K562 (cell line): ENCODE measurements at regions not wholly inside any gene's neighbourhood (a gene's known extent, or its start where the extent isn't known, plus 50 kb on each side); places are given as distances from the start of the nearest gene placed in this dataset.

ENCODE experiments used
- ATAC-seq: fragments of 200-7000 bp; cut with Tn5 transposase; 3 replicates; pipeline ENCODE4 v1.9.1; 2020; ENCODE audit warnings: moderate library complexity
- BruUV-seq: library from RNA; stranded (reverse); fragments of 400-500 nt; replicated peaks from 2 replicates; lab custom pipeline; 2021; lab: Mats Ljungman, UMichigan
- CTCF ChIA-PET: fragments of 300-600 bp; formaldehyde crosslinking; extraction: SDS; loops from one replicate; lab custom pipeline; 2021; ENCODE audit warnings: low intra/inter-chr PET ratio; lab: Yijun Ruan, JAX
- POLR2A ChIA-PET: fragments of 300-600, 350-650 bp; sonication (Branson Sonifier 250); formaldehyde crosslinking; extraction: SDS; loops from one replicate; lab custom pipeline; 2021; ENCODE audit warnings: antibody characterized with exemption, inconsistent platforms; lab: Yijun Ruan, JAX
- DNase-seq, 4 experiments: peaks; one replicate each; pipeline versions ENCODE4 v3.0.0 to v3.0.0-alpha.2; 2011 to 2018; ENCODE audit warnings: low spot score in 3 of 4, mixed read lengths in 3 of 4; ENCODE audit errors: extremely low read depth in 1 of 4
- FAIRE-seq: peaks from 2 replicates; lab custom pipeline; 2011; peaks lifted over from hg19 to GRCh38; lab: Jason Lieb, UNC
- H2AFZ ChIP-seq: 2 replicates; pipeline ENCODE4 v1.6.0; 2011; ENCODE audit warnings: low read depth, low read length, control low read depth, inconsistent platforms
- H3K27ac ChIP-seq: fragments of 200-600 bp; 3 replicates; pipeline ENCODE4 v1.8.0; 2011; ENCODE audit warnings: low read depth, mild to moderate bottlenecking, control low read depth, inconsistent platforms, low read length, moderate library complexity, mixed read lengths; ENCODE audit errors: extremely low read depth
- H3K27me3 ChIP-seq, 2 experiments: fragments of 300-600 bp in 1 of 2; 2 replicates in 1 of 2; 3 replicates in 1 of 2; pipeline versions ENCODE4 v1.6.0 to v1.8.0; 2011; ENCODE audit warnings: inconsistent platforms in 2 of 2, low read length in 2 of 2, mild to moderate bottlenecking in 1 of 2, mixed read lengths in 1 of 2, moderate library complexity in 1 of 2; ENCODE audit not compliant: control insufficient read depth in 2 of 2, insufficient read depth in 2 of 2
- H3K36me3 ChIP-seq: fragments of 300-600 bp; 3 replicates; pipeline ENCODE4 v1.8.0; 2011; ENCODE audit warnings: mild to moderate bottlenecking, low read length, inconsistent platforms; ENCODE audit not compliant: control insufficient read depth, insufficient read depth
- H3K4me1 ChIP-seq, 2 experiments: fragments of 200-600 bp in 1 of 2; replicated peaks in 1 of 2; 2 replicates in 1 of 2; 3 replicates in 1 of 2; pipeline versions ENCODE4 v1.5.1 to v1.8.0; 2011; ENCODE audit warnings: inconsistent platforms in 2 of 2, low read length in 2 of 2, mild to moderate bottlenecking in 1 of 2, mixed read lengths in 1 of 2, moderate library complexity in 1 of 2; ENCODE audit not compliant: control insufficient read depth in 2 of 2, insufficient read depth in 2 of 2
- H3K4me2 ChIP-seq: 2 replicates; pipeline ENCODE4 v1.6.1; 2011; ENCODE audit warnings: low read length, control low read depth, inconsistent platforms, mixed read lengths; ENCODE audit not compliant: insufficient read depth
- H3K4me3 ChIP-seq: fragments of 200-600 bp; sonication (generic), shearing (Covaris generic); 2 replicates; pipeline ENCODE4 v1.5.1; 2016; ENCODE audit warnings: control low read depth, inconsistent platforms
- H3K79me2 ChIP-seq: fragments of 200-600 bp; 3 replicates; pipeline ENCODE4 v1.8.0; 2011; ENCODE audit warnings: low read length, inconsistent platforms; ENCODE audit not compliant: control insufficient read depth, insufficient read depth
- H3K9ac ChIP-seq, 2 experiments: 2 replicates each; pipeline versions ENCODE4 v1.6.0 to v1.6.1; 2011; ENCODE audit warnings: low read depth in 2 of 2, low read length in 2 of 2, control low read depth in 1 of 2, inconsistent platforms in 1 of 2, mild to moderate bottlenecking in 1 of 2, mixed read lengths in 1 of 2; ENCODE audit not compliant: insufficient read depth in 1 of 2
- H3K9me1 ChIP-seq: one replicate; pipeline ENCODE4 v1.6.0; 2011; ENCODE audit warnings: inconsistent platforms, mild to moderate bottlenecking, low read length, moderate library complexity; ENCODE audit not compliant: control insufficient read depth, insufficient read depth
- H3K9me3 ChIP-seq: replicated peaks from 2 replicates; pipeline ENCODE4 v1.5.1; 2011; ENCODE audit warnings: low read depth, low read length, inconsistent platforms; ENCODE audit not compliant: control insufficient read depth, insufficient read depth
- H4K20me1 ChIP-seq: replicated peaks from 2 replicates; pipeline ENCODE4 v1.6.1; 2011; ENCODE audit warnings: low read length, inconsistent platforms, mixed read lengths; ENCODE audit not compliant: control insufficient read depth, insufficient read depth
- CREB1 ChIP-seq, 2 experiments: sonication (generic) in 1 of 2; formaldehyde crosslinking in 1 of 2; IDR thresholded peaks; 2 replicates each; pipeline versions ENCODE4 v1.6.1 to v1.8.0; 2012 to 2022; ENCODE audit warnings: inconsistent platforms in 1 of 2, mild to moderate bottlenecking in 1 of 2, missing genetic modification reagents in 1 of 2, moderate library complexity in 1 of 2
- ERF ChIP-seq: fragments of 450-650 bp; formaldehyde crosslinking; IDR thresholded peaks from 2 replicates; pipeline ENCODE4 v1.4.0; 2020; ENCODE audit warnings: mild to moderate bottlenecking, mixed read lengths
- NBN ChIP-seq: fragments of 450-650 bp; IDR thresholded peaks from 2 replicates; pipeline ENCODE4 v1.6.1; 2016; ENCODE audit warnings: low read depth, mild to moderate bottlenecking
- NFE2 ChIP-seq: IDR thresholded peaks from 2 replicates; pipeline ENCODE4 v1.6.1; 2014; ENCODE audit warnings: antibody characterized with exemption, low read depth
- PRMT5 ChIP-seq: sonication (generic); formaldehyde crosslinking; IDR thresholded peaks from 2 replicates; pipeline ENCODE4 v1.5.0; 2020; ENCODE audit warnings: missing genetic modification reagents
- SMARCA4 ChIP-seq: fragments of 450-650 bp; IDR thresholded peaks from 2 replicates; pipeline ENCODE4 v1.6.1; 2016
- SMARCE1 ChIP-seq: fragments of 450-650 bp; IDR thresholded peaks from 2 replicates; pipeline ENCODE4 v1.7.1; 2016; ENCODE audit warnings: mild to moderate bottlenecking
- TAF15 ChIP-seq: fragments of 200-400 bp; formaldehyde crosslinking; IDR thresholded peaks from 2 replicates; pipeline ENCODE4 v1.6.1; 2017; ENCODE audit warnings: mild to moderate bottlenecking, low read depth, low read length, moderate library complexity
- TCFL5 ChIP-seq: fragments of 250-450 bp; sonication (Bioruptor Pico); conservative IDR thresholded peaks from 2 replicates; pipeline ENCODE4 v1.6.1; 2021; ENCODE audit warnings: mild to moderate bottlenecking, moderate library complexity, matching md5 sums
- ZNF444 ChIP-seq: fragments of 250-450 bp; sonication (Bioruptor Pico); IDR thresholded peaks from 2 replicates; pipeline ENCODE4 v1.4.0; 2020; ENCODE audit warnings: mild to moderate bottlenecking, moderate library complexity
- ZNF551 ChIP-seq: fragments of 250-450 bp; sonication (Bioruptor Pico); IDR thresholded peaks from 2 replicates; pipeline ENCODE4 v1.5.0; 2021; ENCODE audit warnings: mild to moderate bottlenecking, moderate library complexity
- ZNF644 ChIP-seq: fragments of 200-800 bp; sonication (Bioruptor generic); IDR thresholded peaks from 2 replicates; pipeline ENCODE4 v1.6.1; 2016; ENCODE audit warnings: low read depth, missing genetic modification characterization, missing compliant biosample characterization
- in situ Hi-C: fragments of 300-500 bp; cut with MboI; formaldehyde crosslinking; loops from 4 replicates; pipeline ENCODE4 v1.15.0; 2018; ENCODE audit warnings: inconsistent platforms, mixed read lengths
- intact Hi-C: fragments of 100-400 bp; cut with micrococcal nuclease; formaldehyde crosslinking; loops from 2 replicates; pipeline ENCODE4 v1.14.2; 2022
- TF ChIP-seq, protein P1 (sequence below): sonication (generic); formaldehyde crosslinking; IDR thresholded peaks from 2 replicates; pipeline ENCODE4 v1.8.0; 2022; ENCODE audit warnings: missing genetic modification reagents, mild to moderate bottlenecking, borderline replicate concordance

DNA sequence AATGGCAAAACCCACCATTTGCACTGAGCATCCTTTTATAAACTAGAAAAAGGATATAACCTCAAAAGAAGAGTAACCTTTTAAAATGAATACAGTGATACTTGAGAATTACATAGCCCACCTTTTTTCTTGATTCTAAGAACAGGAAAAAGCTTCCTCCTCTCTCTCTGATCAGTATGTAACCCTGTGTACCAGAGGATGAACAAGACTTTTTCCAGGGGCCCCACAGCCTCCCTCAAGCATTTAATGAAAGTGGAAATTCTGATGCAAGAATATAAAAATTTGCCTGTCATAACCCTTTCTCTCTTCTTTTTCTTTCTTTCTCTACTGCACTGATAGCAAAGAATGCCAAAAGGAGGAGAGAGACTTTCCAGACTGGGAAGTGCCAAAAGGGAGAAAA, 64.2 kb upstream of the BTN3A2 start:
- no peak for DNase-seq
- H3K9me1 ChIP-seq = no peaks in the 10 kb centered on the region
- peaks cover under 1% of the 10 kb centered on the region; the same call in 1 of the 2 replicates for H3K9me3 ChIP-seq
- no peak for ATAC-seq
- ChIA-PET POLR2A (interaction anchor here (1.0 to 6.8 kb wide), 2 partner anchors 84 to 145 kb away, joined by 3 to 89 read pairs; a partner anchor contains a TSS), CTCF (no interaction called here)
- no peaks in the 10 kb centered on the region for H4K20me1 ChIP-seq
- H3K4me3 ChIP-seq = no peak overlapping the region
- H3K27me3 ChIP-seq = no peaks in the 10 kb centered on the region
- H3K36me3 ChIP-seq = no peaks in the 10 kb centered on the region
- H3K79me2 ChIP-seq = no peaks in the 10 kb centered on the region
- no peak overlapping the region for H3K27ac ChIP-seq
- H3K4me2 ChIP-seq = no peak overlapping the region
- H2AFZ ChIP-seq = peak overlapping the region; percentile 6; the same call in 1 of the 2 replicates
- BruUV-seq = no TSS peak
- in situ Hi-C loops = no loop called here
- H3K9ac ChIP-seq = no peak overlapping the region
- FAIRE-seq = no peak
- intact Hi-C loops = no loop called here
- TF ChIP-seq SMARCA4 = no peak
- 0 out of 2 replicates have a peak, but pooled peaks have one; percentile 5 for TF ChIP-seq ZNF644 (tag)
- TF ChIP-seq ZNF551 = no peak
- peaks cover 4 to 54% of the 10 kb centered on the region in 2 experiments; a peak in 4 of 5 replicates for H3K4me1 ChIP-seq

DNA sequence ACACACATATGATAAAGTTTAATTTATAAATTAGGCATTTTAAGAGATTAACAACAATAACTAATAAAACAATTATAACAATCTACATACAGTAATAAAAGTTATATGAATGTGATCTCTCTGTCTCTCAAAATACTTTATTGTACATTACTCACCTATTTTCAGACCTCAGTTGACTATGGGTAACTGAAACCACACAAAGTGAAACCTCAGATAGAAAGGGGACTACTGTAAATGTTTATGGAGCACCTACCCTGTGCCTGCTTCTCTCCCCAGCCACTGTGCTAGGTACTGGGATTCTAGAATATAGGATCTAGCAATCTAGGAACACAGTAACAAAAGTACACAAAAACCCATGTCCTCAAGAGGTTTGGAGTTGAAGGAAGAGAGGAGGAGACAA, 63.4 kb upstream of the BTN3A2 start:
- Histone ChIP-seq H3K4me3 (no peak overlapping the region), H3K9ac (no peak overlapping the region), H3K79me2 (no peaks in the 10 kb centered on the region), H3K27ac (peak overlapping the region; percentile 15; the same call in 1 of the 3 replicates), H3K9me1 (no peaks in the 10 kb centered on the region), H2AFZ (no peak overlapping the region), H3K36me3 (no peaks in the 10 kb centered on the region), H3K4me1 (peaks cover 7 to 54% of the 10 kb centered on the region in 2 experiments), H4K20me1 (no peaks in the 10 kb centered on the region), H3K4me2 (no peak overlapping the region), H3K27me3 (no peaks in the 10 kb centered on the region), H3K9me3 (no peaks in the 10 kb centered on the region)
- DNase-seq (no peak), FAIRE-seq (no peak), ATAC-seq (no peak)
- POLR2A ChIA-PET = interaction anchor here (6.8 kb wide), 1 partner anchor 85 kb away, joined by 89 read pairs; a partner anchor contains a TSS
- CTCF ChIA-PET = no interaction called here
- TF ChIP-seq NFE2 = no peak
- no peak for TF ChIP-seq NBN
- TF ChIP-seq, protein P1, sequence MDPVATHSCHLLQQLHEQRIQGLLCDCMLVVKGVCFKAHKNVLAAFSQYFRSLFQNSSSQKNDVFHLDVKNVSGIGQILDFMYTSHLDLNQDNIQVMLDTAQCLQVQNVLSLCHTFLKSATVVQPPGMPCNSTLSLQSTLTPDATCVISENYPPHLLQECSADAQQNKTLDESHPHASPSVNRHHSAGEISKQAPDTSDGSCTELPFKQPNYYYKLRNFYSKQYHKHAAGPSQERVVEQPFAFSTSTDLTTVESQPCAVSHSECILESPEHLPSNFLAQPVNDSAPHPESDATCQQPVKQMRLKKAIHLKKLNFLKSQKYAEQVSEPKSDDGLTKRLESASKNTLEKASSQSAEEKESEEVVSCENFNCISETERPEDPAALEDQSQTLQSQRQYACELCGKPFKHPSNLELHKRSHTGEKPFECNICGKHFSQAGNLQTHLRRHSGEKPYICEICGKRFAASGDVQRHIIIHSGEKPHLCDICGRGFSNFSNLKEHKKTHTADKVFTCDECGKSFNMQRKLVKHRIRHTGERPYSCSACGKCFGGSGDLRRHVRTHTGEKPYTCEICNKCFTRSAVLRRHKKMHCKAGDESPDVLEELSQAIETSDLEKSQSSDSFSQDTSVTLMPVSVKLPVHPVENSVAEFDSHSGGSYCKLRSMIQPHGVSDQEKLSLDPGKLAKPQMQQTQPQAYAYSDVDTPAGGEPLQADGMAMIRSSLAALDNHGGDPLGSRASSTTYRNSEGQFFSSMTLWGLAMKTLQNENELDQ = no peak
- no peak for TF ChIP-seq CREB1 (IDR thresholded peaks at IDR 0.05)
- no peak for TF ChIP-seq CREB1 (CRISPR knock-in tag; IDR thresholded peaks at IDR 0.05)
- no peak for TF ChIP-seq ZNF444 (CRISPR knock-in tag)
- no peak for TF ChIP-seq SMARCE1
- TF ChIP-seq TAF15 = no peak
- no peak for TF ChIP-seq TCFL5 (CRISPR knock-in tag)
- TF ChIP-seq PRMT5 = no peak
- no peak for TF ChIP-seq ERF (CRISPR knock-in tag)
- in situ Hi-C loops (no loop called here), intact Hi-C loops (no loop called here)
- no TSS peak for BruUV-seq
